ENCODE measurements at regions not wholly inside any gene's neighbourhood (a gene's known extent, or its start where the extent isn't known, plus 50 kb on each side); places are given as distances from the start of the nearest gene placed in this dataset.

DNA sequence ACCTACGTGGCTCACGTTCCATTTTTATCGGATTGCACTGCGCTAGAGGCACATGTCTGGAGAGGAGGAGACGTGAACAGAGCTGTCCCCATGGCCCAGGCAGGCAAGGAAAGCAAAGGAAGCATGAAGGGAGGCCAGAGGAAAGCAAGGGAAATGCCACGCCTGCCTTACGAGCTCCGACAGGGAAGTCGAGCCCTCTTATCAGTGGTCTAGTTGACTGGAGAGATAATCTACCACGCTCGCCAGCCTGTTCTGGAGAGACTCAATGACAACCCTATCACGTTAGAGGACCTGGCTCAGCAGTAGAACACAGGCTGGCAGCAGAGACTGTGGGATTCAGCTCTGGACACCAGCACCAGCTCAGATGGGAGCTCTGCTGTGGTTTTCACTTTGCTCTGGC is 202.6 kb upstream of the ID2 start:
- TF ChIP-seq, protein P1, sequence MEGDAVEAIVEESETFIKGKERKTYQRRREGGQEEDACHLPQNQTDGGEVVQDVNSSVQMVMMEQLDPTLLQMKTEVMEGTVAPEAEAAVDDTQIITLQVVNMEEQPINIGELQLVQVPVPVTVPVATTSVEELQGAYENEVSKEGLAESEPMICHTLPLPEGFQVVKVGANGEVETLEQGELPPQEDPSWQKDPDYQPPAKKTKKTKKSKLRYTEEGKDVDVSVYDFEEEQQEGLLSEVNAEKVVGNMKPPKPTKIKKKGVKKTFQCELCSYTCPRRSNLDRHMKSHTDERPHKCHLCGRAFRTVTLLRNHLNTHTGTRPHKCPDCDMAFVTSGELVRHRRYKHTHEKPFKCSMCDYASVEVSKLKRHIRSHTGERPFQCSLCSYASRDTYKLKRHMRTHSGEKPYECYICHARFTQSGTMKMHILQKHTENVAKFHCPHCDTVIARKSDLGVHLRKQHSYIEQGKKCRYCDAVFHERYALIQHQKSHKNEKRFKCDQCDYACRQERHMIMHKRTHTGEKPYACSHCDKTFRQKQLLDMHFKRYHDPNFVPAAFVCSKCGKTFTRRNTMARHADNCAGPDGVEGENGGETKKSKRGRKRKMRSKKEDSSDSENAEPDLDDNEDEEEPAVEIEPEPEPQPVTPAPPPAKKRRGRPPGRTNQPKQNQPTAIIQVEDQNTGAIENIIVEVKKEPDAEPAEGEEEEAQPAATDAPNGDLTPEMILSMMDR (IDR thresholded peaks at IDR 0.05) = no peak
- no peak for TF ChIP-seq POLR2A (IDR thresholded peaks at IDR 0.05)

Measured in adrenal gland (tissue), 5 donors.